ENCODE measurements at regions not wholly inside any gene's neighbourhood (a gene's known extent, or its start where the extent isn't known, plus 50 kb on each side); places are given as distances from the start of the nearest gene placed in this dataset.

- Histone ChIP-seq H3K79me2 (replicated peaks; ENCODE audit: insufficient read depth) (no peaks in the 10 kb centered on the region), H3K9me2 (ENCODE audit: insufficient read depth) (no peaks in the 10 kb centered on the region), H3K36me3 (ENCODE audit: insufficient read depth) (0 out of 2 replicates have a peak, but pooled peaks cover under 1% of the 10 kb centered on the region), H3K4me2 (0 out of 2 replicates have a peak overlapping the region, but pooled peaks have one; percentile 42), H3F3A (replicated peaks; ENCODE audit: low read depth) (no peaks in the 10 kb centered on the region), H3K27me3 (ENCODE audit: insufficient read depth) (no peaks in the 10 kb centered on the region), H3K4me3 (no peak overlapping the region), H4K20me1 (replicated peaks; ENCODE audit: insufficient read depth) (no peaks in the 10 kb centered on the region), H3K4me1 (ENCODE audit: insufficient read depth) (no peaks in the 10 kb centered on the region; the same call in 1 of the 2 replicates), H2AFZ (peak overlapping the region; percentile 56; the same call in 1 of the 2 replicates), H3K27ac (ENCODE audit: low read depth) (no peak overlapping the region)
- Mint-ChIP-seq H3K27me3 (ENCODE audit: insufficient read depth, low read depth, poor library complexity) (peaks cover 2% of the 10 kb centered on the region), H3K36me3 (ENCODE audit: low read depth) (peaks cover 1% of the 10 kb centered on the region; the same call in 2 of the 3 replicates), H3K9me3 (peaks cover 4% of the 10 kb centered on the region), H3K4me3 (no peak overlapping the region), H3K4me1 (peaks cover 3% of the 10 kb centered on the region; the same call in 2 of the 3 replicates), H3K27ac (no peak overlapping the region)
- TF ChIP-seq CREB1 (CRISPR knock-in tag; IDR thresholded peaks at IDR 0.05; ENCODE audit: low read depth): no peak
- TF ChIP-seq REST (IDR thresholded peaks at IDR 0.05; ENCODE audit: unreplicated experiment): peak; percentile 78
- TF ChIP-seq, protein P1, sequence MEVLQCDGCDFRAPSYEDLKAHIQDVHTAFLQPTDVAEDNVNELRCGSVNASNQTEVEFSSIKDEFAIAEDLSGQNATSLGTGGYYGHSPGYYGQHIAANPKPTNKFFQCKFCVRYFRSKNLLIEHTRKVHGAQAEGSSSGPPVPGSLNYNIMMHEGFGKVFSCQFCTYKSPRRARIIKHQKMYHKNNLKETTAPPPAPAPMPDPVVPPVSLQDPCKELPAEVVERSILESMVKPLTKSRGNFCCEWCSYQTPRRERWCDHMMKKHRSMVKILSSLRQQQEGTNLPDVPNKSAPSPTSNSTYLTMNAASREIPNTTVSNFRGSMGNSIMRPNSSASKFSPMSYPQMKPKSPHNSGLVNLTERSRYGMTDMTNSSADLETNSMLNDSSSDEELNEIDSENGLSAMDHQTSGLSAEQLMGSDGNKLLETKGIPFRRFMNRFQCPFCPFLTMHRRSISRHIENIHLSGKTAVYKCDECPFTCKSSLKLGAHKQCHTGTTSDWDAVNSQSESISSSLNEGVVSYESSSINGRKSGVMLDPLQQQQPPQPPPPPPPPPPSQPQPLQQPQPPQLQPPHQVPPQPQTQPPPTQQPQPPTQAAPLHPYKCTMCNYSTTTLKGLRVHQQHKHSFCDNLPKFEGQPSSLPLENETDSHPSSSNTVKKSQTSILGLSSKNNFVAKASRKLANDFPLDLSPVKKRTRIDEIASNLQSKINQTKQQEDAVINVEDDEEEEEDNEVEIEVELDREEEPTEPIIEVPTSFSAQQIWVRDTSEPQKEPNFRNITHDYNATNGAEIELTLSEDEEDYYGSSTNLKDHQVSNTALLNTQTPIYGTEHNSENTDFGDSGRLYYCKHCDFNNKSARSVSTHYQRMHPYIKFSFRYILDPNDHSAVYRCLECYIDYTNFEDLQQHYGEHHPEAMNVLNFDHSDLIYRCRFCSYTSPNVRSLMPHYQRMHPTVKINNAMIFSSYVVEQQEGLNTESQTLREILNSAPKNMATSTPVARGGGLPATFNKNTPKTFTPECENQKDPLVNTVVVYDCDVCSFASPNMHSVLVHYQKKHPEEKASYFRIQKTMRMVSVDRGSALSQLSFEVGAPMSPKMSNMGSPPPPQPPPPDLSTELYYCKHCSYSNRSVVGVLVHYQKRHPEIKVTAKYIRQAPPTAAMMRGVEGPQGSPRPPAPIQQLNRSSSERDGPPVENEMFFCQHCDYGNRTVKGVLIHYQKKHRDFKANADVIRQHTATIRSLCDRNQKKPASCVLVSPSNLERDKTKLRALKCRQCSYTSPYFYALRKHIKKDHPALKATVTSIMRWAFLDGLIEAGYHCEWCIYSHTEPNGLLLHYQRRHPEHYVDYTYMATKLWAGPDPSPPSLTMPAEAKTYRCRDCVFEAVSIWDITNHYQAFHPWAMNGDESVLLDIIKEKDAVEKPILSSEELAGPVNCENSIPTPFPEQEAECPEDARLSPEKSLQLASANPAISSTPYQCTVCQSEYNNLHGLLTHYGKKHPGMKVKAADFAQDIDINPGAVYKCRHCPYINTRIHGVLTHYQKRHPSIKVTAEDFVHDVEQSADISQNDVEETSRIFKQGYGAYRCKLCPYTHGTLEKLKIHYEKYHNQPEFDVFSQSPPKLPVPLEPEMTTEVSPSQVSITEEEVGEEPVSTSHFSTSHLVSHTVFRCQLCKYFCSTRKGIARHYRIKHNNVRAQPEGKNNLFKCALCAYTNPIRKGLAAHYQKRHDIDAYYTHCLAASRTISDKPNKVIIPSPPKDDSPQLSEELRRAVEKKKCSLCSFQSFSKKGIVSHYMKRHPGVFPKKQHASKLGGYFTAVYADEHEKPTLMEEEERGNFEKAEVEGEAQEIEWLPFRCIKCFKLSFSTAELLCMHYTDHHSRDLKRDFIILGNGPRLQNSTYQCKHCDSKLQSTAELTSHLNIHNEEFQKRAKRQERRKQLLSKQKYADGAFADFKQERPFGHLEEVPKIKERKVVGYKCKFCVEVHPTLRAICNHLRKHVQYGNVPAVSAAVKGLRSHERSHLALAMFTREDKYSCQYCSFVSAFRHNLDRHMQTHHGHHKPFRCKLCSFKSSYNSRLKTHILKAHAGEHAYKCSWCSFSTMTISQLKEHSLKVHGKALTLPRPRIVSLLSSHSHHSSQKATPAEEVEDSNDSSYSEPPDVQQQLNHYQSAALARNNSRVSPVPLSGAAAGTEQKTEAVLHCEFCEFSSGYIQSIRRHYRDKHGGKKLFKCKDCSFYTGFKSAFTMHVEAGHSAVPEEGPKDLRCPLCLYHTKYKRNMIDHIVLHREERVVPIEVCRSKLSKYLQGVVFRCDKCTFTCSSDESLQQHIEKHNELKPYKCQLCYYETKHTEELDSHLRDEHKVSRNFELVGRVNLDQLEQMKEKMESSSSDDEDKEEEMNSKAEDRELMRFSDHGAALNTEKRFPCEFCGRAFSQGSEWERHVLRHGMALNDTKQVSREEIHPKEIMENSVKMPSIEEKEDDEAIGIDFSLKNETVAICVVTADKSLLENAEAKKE (CRISPR knock-in tag; IDR thresholded peaks at IDR 0.05): no peak
- DNase-seq (ENCODE audit: low spot score) (peak; percentile 30), ATAC-seq (peak; percentile 14; the same call in 2 of the 3 replicates)
Observed at GRCh38 chr14:51780741-51781140, 79.7 kb upstream of the GNG2 start.
